ENCODE measurements at regions not wholly inside any gene's neighbourhood (a gene's known extent, or its start where the extent isn't known, plus 50 kb on each side); places are given as distances from the start of the nearest gene placed in this dataset.

DNA sequence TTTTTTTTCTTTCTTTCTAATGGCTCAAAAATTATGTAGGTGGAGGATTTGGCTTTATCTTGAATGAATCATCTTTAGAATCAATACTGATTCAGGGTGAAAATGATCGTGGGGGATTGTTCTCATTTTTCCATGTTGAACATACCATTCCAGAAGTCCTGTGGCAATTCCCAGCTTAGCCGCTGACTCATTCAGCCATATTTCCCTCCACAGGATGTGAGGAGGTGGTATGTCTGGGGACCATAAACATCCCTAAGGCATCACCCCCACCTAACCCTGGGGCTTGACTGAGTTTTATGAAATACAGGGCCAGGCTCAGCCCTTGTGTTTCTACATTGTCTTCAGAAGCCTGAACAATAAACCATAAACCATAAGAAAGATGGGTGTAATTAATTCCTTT is 92.7 kb upstream of the FN1 start:
- TF ChIP-seq, protein P1, sequence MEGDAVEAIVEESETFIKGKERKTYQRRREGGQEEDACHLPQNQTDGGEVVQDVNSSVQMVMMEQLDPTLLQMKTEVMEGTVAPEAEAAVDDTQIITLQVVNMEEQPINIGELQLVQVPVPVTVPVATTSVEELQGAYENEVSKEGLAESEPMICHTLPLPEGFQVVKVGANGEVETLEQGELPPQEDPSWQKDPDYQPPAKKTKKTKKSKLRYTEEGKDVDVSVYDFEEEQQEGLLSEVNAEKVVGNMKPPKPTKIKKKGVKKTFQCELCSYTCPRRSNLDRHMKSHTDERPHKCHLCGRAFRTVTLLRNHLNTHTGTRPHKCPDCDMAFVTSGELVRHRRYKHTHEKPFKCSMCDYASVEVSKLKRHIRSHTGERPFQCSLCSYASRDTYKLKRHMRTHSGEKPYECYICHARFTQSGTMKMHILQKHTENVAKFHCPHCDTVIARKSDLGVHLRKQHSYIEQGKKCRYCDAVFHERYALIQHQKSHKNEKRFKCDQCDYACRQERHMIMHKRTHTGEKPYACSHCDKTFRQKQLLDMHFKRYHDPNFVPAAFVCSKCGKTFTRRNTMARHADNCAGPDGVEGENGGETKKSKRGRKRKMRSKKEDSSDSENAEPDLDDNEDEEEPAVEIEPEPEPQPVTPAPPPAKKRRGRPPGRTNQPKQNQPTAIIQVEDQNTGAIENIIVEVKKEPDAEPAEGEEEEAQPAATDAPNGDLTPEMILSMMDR (IDR thresholded peaks at IDR 0.05), result no peak
- TF ChIP-seq POLR2A (IDR thresholded peaks at IDR 0.05), result no peak

Data from body of pancreas (tissue), 4 donors.